ENCODE measurements at regions not wholly inside any gene's neighbourhood (a gene's known extent, or its start where the extent isn't known, plus 50 kb on each side); places are given as distances from the start of the nearest gene placed in this dataset.

DNA sequence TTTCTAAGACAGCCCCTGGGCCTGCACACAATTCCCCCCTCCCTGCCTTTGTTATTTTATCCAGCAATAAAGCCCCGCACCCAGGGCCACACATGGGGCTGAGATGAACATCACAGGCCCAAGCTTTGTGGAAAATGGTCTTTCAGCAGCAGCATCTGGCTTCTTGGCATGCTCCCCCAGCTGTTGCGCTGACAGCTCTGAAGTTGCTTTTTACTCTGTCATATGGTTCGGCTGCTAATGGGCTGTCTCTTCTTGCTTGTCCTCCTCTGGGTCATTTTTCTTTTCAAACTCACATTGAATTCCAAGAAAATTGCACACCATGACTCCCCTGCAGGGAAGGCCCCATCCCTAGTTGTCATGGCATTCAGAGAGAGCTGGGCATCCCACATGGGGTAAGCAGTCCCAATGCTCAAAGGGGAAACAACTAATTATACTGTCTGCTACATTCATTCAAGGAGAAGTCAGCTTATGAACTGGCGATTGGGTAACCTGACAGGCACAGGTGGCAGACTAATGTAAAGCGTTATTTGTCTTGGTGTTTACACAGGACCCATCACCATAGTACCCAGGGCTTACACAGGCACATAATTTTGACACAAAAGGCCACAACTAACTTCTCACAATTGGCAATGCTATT, 74.0 kb upstream of the CDKN3 start:
- no peak for DNase-seq (ENCODE audit: low read depth)
- H3K4me3 ChIP-seq (ENCODE audit: low read depth, low read length), result no peak overlapping the region
- TF ChIP-seq, protein P1, sequence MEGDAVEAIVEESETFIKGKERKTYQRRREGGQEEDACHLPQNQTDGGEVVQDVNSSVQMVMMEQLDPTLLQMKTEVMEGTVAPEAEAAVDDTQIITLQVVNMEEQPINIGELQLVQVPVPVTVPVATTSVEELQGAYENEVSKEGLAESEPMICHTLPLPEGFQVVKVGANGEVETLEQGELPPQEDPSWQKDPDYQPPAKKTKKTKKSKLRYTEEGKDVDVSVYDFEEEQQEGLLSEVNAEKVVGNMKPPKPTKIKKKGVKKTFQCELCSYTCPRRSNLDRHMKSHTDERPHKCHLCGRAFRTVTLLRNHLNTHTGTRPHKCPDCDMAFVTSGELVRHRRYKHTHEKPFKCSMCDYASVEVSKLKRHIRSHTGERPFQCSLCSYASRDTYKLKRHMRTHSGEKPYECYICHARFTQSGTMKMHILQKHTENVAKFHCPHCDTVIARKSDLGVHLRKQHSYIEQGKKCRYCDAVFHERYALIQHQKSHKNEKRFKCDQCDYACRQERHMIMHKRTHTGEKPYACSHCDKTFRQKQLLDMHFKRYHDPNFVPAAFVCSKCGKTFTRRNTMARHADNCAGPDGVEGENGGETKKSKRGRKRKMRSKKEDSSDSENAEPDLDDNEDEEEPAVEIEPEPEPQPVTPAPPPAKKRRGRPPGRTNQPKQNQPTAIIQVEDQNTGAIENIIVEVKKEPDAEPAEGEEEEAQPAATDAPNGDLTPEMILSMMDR (IDR thresholded peaks at IDR 0.05; ENCODE audit: low read depth, low read length, missing control alignments), result no peak

DNA sequence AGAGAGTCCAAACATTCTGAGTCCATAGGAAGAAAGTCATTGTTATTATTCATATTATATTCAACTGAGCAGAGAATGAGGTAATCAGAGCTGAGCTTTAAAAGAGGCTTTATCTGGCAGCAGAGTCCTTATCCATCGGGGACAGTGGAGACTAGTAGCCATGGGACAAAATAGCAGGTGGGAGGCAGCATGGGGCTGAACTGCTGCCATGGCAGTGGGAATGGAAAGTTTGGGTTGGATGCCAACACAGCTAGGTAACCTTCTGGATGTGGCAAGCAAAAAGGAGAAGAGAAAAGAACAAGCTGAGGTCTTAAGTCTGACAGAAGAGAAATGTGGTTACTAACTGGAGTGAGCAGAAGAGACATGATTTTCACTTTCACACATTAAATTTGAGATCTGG, 71.0 kb upstream of the CDKN3 start:
- H3K4me3 ChIP-seq (ENCODE audit: low read depth, low read length), result no peak overlapping the region
- DNase-seq (ENCODE audit: low read depth), result no peak
- TF ChIP-seq, protein P1 (IDR thresholded peaks at IDR 0.05; ENCODE audit: low read depth, low read length, missing control alignments), result no peak

DNA sequence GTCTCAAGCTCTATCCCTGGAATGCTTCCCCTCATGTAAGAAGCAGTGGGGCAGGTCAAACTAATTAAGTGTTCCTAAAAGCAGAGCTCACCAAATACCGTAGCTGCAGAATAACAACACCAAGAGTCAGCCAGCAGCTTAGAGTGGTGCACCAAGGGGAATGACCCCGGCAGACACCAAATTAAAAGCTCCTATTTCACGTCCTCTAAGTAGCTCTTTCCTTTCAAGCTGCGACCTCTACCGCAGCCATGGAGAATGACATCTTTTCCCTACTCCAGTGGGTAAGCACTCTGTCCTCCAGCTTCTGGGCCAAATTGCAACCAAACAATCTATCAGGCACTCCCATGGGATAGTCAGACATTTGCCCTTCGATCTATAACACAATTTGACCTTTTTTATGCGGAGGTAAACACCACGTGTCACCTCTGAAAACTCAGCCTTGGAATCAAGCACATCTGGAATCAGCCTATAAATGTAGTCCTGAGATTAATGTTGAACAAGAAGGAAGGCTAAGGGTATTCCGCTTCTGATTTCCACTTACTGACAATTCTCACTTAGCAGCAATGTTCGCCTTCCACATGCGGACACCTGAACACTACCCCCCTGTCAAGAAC, 67.6 kb upstream of the CDKN3 start:
- no peak for DNase-seq (ENCODE audit: low read depth)
- TF ChIP-seq, protein P1 (IDR thresholded peaks at IDR 0.05; ENCODE audit: low read depth, low read length, missing control alignments), result peak; percentile 84
- no peak overlapping the region for H3K4me3 ChIP-seq (ENCODE audit: low read depth, low read length)

DNA sequence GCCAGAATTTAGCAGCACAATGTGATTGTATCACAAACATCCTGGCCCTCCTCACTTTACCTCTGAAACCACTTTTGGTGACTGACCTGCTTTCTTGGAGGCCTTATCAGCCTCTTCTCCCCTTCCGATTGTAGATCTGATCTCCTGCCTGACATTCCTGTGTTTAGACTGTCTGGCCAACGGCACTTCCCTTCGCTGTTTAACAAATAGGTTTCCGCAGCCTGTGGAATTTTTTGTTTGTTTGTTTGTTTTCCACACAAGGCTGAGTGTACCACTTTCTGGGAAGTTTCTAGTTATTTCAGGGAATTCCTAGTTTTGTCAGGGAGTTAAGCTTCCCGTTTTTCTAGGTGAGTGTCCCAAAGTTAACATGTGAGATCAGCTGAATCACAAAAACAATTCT, 65.9 kb upstream of the CDKN3 start:
- DNase-seq (ENCODE audit: low read depth), result no peak
- H3K4me3 ChIP-seq (ENCODE audit: low read depth, low read length), result no peak overlapping the region
- TF ChIP-seq, protein P1 (IDR thresholded peaks at IDR 0.05; ENCODE audit: low read depth, low read length, missing control alignments), result no peak

DNA sequence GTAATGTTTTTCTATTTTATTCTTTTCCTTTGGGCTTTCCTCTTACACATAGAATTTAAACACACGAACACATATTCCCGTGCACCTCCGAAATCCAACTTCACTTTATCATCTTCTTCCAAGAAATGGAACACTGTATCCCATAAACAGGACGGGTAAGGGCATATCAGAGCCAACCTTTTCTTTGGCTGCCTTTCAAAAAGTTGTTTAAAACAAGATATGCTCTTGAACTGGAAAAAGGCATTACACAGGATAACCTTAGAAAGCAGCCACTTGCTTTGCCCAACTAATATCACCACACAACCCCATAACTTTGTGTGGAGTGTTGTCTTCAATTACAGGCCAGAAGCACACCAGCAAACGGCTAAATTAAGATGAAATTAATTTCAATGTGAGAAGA, 65.3 kb upstream of the CDKN3 start:
- no peak overlapping the region for H3K4me3 ChIP-seq (ENCODE audit: low read depth, low read length)
- TF ChIP-seq, protein P1 (IDR thresholded peaks at IDR 0.05; ENCODE audit: low read depth, low read length, missing control alignments), result no peak
- no peak for DNase-seq (ENCODE audit: low read depth)

DNA sequence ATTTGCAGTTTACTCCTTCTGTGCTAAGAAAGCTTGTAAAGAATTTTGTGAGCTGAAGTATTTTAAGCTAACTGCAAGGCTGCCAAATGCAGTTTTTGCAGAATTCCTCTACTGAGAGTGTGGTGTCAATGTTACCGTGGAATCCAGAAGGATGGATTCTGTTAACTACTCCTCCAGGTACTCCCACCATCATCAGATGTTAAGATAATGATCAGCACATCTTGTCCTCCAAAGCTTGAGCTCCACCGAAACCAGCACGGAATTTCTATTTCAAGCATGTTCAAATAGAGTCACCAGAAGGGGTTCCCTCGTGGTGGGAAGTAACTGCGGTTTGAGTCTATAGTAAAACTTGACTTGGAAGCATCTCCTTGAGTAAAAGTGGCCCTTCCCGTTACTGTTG, 64.3 kb upstream of the CDKN3 start:
- TF ChIP-seq, protein P1 (IDR thresholded peaks at IDR 0.05; ENCODE audit: low read depth, low read length, missing control alignments), result no peak
- no peak for DNase-seq (ENCODE audit: low read depth)
- no peak overlapping the region for H3K4me3 ChIP-seq (ENCODE audit: low read depth, low read length)

DNA sequence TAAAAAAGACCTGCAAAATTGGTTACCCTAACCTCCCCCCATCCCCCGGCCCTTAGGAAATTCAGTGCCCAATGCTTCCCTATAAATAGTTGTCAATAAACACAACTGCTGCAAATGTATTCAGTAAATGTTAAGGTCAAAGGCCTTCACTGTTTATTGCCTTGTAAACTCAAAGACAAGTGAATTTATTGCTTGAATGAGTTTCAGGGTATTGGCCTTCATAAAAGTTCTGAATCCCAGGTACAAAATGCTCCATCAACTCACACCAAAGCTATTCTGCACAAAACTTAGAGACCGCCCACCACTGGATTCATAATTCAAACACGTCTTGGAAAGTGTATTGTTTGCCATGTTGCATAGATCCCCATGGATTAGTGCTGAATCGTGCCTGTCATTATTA, 63.3 kb upstream of the CDKN3 start:
- DNase-seq (ENCODE audit: low read depth), result no peak
- TF ChIP-seq, protein P1 (IDR thresholded peaks at IDR 0.05; ENCODE audit: low read depth, low read length, missing control alignments), result no peak
- H3K4me3 ChIP-seq (ENCODE audit: low read depth, low read length), result no peak overlapping the region

Measured in GM12864 (cell line).